Cardiac fibroblast (primary cell): ENCODE measurements at regions not wholly inside any gene's neighbourhood (a gene's known extent, or its start where the extent isn't known, plus 50 kb on each side); places are given as distances from the start of the nearest gene placed in this dataset.

ENCODE experiments used
- DNase-seq, 2 donors: peaks; one replicate each; pipeline versions ENCODE4 v3.0.0 to v3.0.0-alpha.2; 2010; ENCODE audit warnings: low read depth in 2 of 2
- H3K4me3 ChIP-seq, 2 donors: replicated peaks in 1 of 2; 1 replicate in 1 of 2; 2 replicates in 1 of 2; pipeline ENCODE4 v1.5.1; 2011; ENCODE audit warnings: low read depth in 2 of 2, low read length in 2 of 2, mild to moderate bottlenecking in 2 of 2, moderate library complexity in 1 of 2
- CTCF ChIP-seq: IDR thresholded peaks from one replicate; pipeline ENCODE4 v1.5.1; 2011; ENCODE audit warnings: low read depth, mild to moderate bottlenecking, low read length, inconsistent platforms

GRCh38 chr4:32427566-32427965, 1707.4 kb downstream of the PCDH7 start:
- no peak for TF ChIP-seq CTCF
- DNase-seq: no peak
- no peak overlapping the region for H3K4me3 ChIP-seq

- no peak for TF ChIP-seq CTCF
- H3K4me3 ChIP-seq: no peak overlapping the region
- peak in 1 of 2 donors; percentile 46 for DNase-seq
Measured at GRCh38 chr4:32429151-32429550, 1709.0 kb downstream of the PCDH7 start.

GRCh38 chr4:32435308-32435707, 1715.1 kb downstream of the PCDH7 start:
- no peak for TF ChIP-seq CTCF
- no peak for DNase-seq
- no peak overlapping the region for H3K4me3 ChIP-seq

GRCh38 chr4:32436816-32437215, 1716.6 kb downstream of the PCDH7 start:
- no peak for DNase-seq
- no peak overlapping the region for H3K4me3 ChIP-seq
- TF ChIP-seq CTCF: no peak

- no peak for TF ChIP-seq CTCF
- DNase-seq: no peak
- H3K4me3 ChIP-seq: no peak overlapping the region
Measured at GRCh38 chr4:32440391-32440790, 1720.2 kb downstream of the PCDH7 start.

- TF ChIP-seq CTCF: no peak
- no peak overlapping the region for H3K4me3 ChIP-seq
- no peak for DNase-seq
Measured at GRCh38 chr4:32454482-32454881, 1734.3 kb downstream of the PCDH7 start.

- no peak overlapping the region for H3K4me3 ChIP-seq
- TF ChIP-seq CTCF: no peak
- DNase-seq: peak in 1 of 2 donors; percentile 22
Measured at GRCh38 chr4:32455231-32455630, 1735.1 kb downstream of the PCDH7 start.
